ENCODE measurements at regions not wholly inside any gene's neighbourhood (a gene's known extent, or its start where the extent isn't known, plus 50 kb on each side); places are given as distances from the start of the nearest gene placed in this dataset.

- dilution Hi-C loops (cut with MboI; ENCODE audit: extremely low pct_ligation_motif_present, low sequenced_read_pairs) = no loop called here
- CTCF ChIA-PET = interaction anchor here (0.7 to 1.7 kb wide), 3 partner anchors 9 to 317 kb away, joined by 3 to 4 read pairs (median 3); no protein-coding TSS in a partner anchor
These were observed 316.0 kb downstream of the ENC1 start for GRCh38 chr5:74324556-74324955.

More at GRCh38 chr5:74324556-74324955, 316.0 kb downstream of the ENC1 start:
- Histone ChIP-seq H3K9me1 (replicated peaks; ENCODE audit: control insufficient read depth, extremely low read depth, insufficient read depth, low read length) (no peaks in the 10 kb centered on the region), H3K36me3 (ENCODE audit: control insufficient read depth in 2 of 2, extremely low read depth in 1 of 2, insufficient read depth in 2 of 2, low read length in 2 of 2) (no peaks in the 10 kb centered on the region), H2AFZ (ENCODE audit: low read depth, low read length) (no peak overlapping the region), H3K9me3 (replicated peaks; ENCODE audit: control insufficient read depth, insufficient read depth, low read length) (no peaks in the 10 kb centered on the region), H3K27me3 (ENCODE audit: control insufficient read depth in 2 of 2, insufficient read depth in 2 of 2, low read length in 2 of 2) (peaks cover 0 to 2% of the 10 kb centered on the region in 2 experiments), H3K4me1 (ENCODE audit: control insufficient read depth, extremely low read depth, insufficient read depth, low read length) (peaks cover 13% of the 10 kb centered on the region), H3K9ac (replicated peaks; ENCODE audit: extremely low read depth, insufficient read depth, low read length) (no peak overlapping the region), H4K20me1 (replicated peaks; ENCODE audit: control insufficient read depth, extremely low read depth, insufficient read depth, low read length) (no peaks in the 10 kb centered on the region), H3K79me2 (ENCODE audit: control insufficient read depth, insufficient read depth, low read length) (no peaks in the 10 kb centered on the region), H3K27ac (ENCODE audit: insufficient read depth, low read depth, low read length) (no peak overlapping the region), H3K4me2 (ENCODE audit: insufficient read depth, low read length) (no peak overlapping the region), H3K4me3 (replicated peaks in 1 of 3; ENCODE audit: insufficient read depth in 1 of 3, low read depth in 1 of 3, low read length in 3 of 3) (no peak overlapping the region)
- POLR2A ChIA-PET = no interaction called here
- no peak for DNase-seq (ENCODE audit: low read depth, low spot score)
- BruUV-seq (replicated peaks) = no TSS peak
- no peak for FAIRE-seq
- TF ChIP-seq POLR2AphosphoS5 (IDR thresholded peaks at IDR 0.05; ENCODE audit: insufficient read depth, low read depth, low read length) = no peak
- TF ChIP-seq POLR2A (IDR thresholded peaks at IDR 0.05; ENCODE audit: low read depth, low read length) = no peak
- TF ChIP-seq GATA2 (IDR thresholded peaks at IDR 0.05; ENCODE audit: insufficient read depth, insufficient read length, low read depth, low read length) = no peak
- TF ChIP-seq EZH2 (IDR thresholded peaks at IDR 0.05; ENCODE audit: borderline replicate concordance, low read depth, low read length, severe bottlenecking) = no peak
- TF ChIP-seq CTCF (IDR thresholded peaks at IDR 0.05; ENCODE audit: extremely low read depth in 1 of 2, insufficient read depth in 1 of 2, low read depth in 1 of 2, low read length in 2 of 2) = no peak
- no peak for TF ChIP-seq MYC (IDR thresholded peaks at IDR 0.05; ENCODE audit: low read depth, low read length)
- intact Hi-C loops (cut with micrococcal nuclease) = no loop called here

Measured in endothelial cell of umbilical vein (primary cell).